ENCODE measurements at regions not wholly inside any gene's neighbourhood (a gene's known extent, or its start where the extent isn't known, plus 50 kb on each side); places are given as distances from the start of the nearest gene placed in this dataset.

- H3K4me3 ChIP-seq (replicated peaks in 1 of 3; ENCODE audit: insufficient read depth in 1 of 3, low read depth in 1 of 3, low read length in 3 of 3) = no peak overlapping the region
- H3K27me3 ChIP-seq (ENCODE audit: control insufficient read depth in 2 of 2, insufficient read depth in 2 of 2, low read length in 2 of 2) = no peaks in the 10 kb centered on the region
- no peak overlapping the region for H2AFZ ChIP-seq (ENCODE audit: low read depth, low read length)
- no peak overlapping the region for H3K4me2 ChIP-seq (ENCODE audit: insufficient read depth, low read length)
- H4K20me1 ChIP-seq (replicated peaks; ENCODE audit: control insufficient read depth, extremely low read depth, insufficient read depth, low read length) = no peaks in the 10 kb centered on the region
- no peaks in the 10 kb centered on the region for H3K9me3 ChIP-seq (replicated peaks; ENCODE audit: control insufficient read depth, insufficient read depth, low read length)
- no peak overlapping the region for H3K9ac ChIP-seq (replicated peaks; ENCODE audit: extremely low read depth, insufficient read depth, low read length)
- H3K36me3 ChIP-seq (ENCODE audit: control insufficient read depth in 2 of 2, extremely low read depth in 1 of 2, insufficient read depth in 2 of 2, low read length in 2 of 2) = no peaks in the 10 kb centered on the region
- ChIA-PET CTCF (no interaction called here), POLR2A (no interaction called here)
- no peak for TF ChIP-seq GATA2 (IDR thresholded peaks at IDR 0.05; ENCODE audit: insufficient read depth, insufficient read length, low read depth, low read length)
- TF ChIP-seq POLR2A (IDR thresholded peaks at IDR 0.05; ENCODE audit: low read depth, low read length) = no peak
- TF ChIP-seq FOS (IDR thresholded peaks at IDR 0.05; ENCODE audit: borderline replicate concordance, insufficient read depth, low read length) = no peak
- no peak for TF ChIP-seq JUN (IDR thresholded peaks at IDR 0.05; ENCODE audit: borderline replicate concordance, insufficient read depth, insufficient read length, low read depth)
- no peak for TF ChIP-seq CTCF (IDR thresholded peaks at IDR 0.05; ENCODE audit: extremely low read depth in 1 of 2, insufficient read depth in 1 of 2, low read depth in 1 of 2, low read length in 2 of 2)
- TF ChIP-seq EZH2 (IDR thresholded peaks at IDR 0.05; ENCODE audit: borderline replicate concordance, low read depth, low read length, severe bottlenecking) = no peak
- TF ChIP-seq MYC (IDR thresholded peaks at IDR 0.05; ENCODE audit: low read depth, low read length) = no peak
- TF ChIP-seq POLR2AphosphoS5 (IDR thresholded peaks at IDR 0.05; ENCODE audit: insufficient read depth, low read depth, low read length) = no peak
- no peak for TF ChIP-seq MAX (IDR thresholded peaks at IDR 0.05; ENCODE audit: insufficient read depth, insufficient read length)
- FAIRE-seq = no peak
- no peak for DNase-seq (ENCODE audit: low read depth, low spot score)
- BruUV-seq (replicated peaks) = no TSS peak
- no peaks in the 10 kb centered on the region for H3K9me1 ChIP-seq (replicated peaks; ENCODE audit: control insufficient read depth, extremely low read depth, insufficient read depth, low read length)
- H3K4me1 ChIP-seq (ENCODE audit: control insufficient read depth, extremely low read depth, insufficient read depth, low read length) = no peaks in the 10 kb centered on the region
- H3K27ac ChIP-seq (ENCODE audit: insufficient read depth, low read depth, low read length) = no peak overlapping the region
- dilution Hi-C loops (cut with MboI; ENCODE audit: extremely low pct_ligation_motif_present, low sequenced_read_pairs) = no loop called here
- intact Hi-C loops (cut with micrococcal nuclease) = no loop called here
- no peaks in the 10 kb centered on the region for H3K79me2 ChIP-seq (ENCODE audit: control insufficient read depth, insufficient read depth, low read length)
Measured at GRCh38 chr16:6363896-6364607, 968.6 kb upstream of the RBFOX1 start.
